Astrocyte of the cerebellum (primary cell): ENCODE measurements at regions not wholly inside any gene's neighbourhood (a gene's known extent, or its start where the extent isn't known, plus 50 kb on each side); places are given as distances from the start of the nearest gene placed in this dataset.

ENCODE experiments used
- DNase-seq: peaks from one replicate; pipeline ENCODE4 v3.0.0-alpha.2; 2011; ENCODE audit warnings: low read depth
- H3K4me3 ChIP-seq: 2 replicates; pipeline ENCODE4 v1.5.1; 2011; ENCODE audit warnings: mild to moderate bottlenecking, low read depth, low read length, moderate library complexity
- CTCF ChIP-seq: IDR thresholded peaks from 2 replicates; pipeline ENCODE4 v1.5.1; 2012; ENCODE audit warnings: low read length, low read depth, moderate library complexity, mild to moderate bottlenecking; ENCODE audit errors: missing control alignments
- in situ Hi-C: cut with HindIII; loops from 2 replicates; pipeline ENCODE4 v1.10.0; 2017; ENCODE audit warnings: low sequenced_read_pairs

- in situ Hi-C loops, result no loop called here
- H3K4me3 ChIP-seq, result no peak overlapping the region
- no peak for TF ChIP-seq CTCF
- DNase-seq, result no peak
These were observed 904.6 kb upstream of the ATXN8OS start for GRCh38 chr13:69202996-69203395.

GRCh38 chr13:69199664-69200063 is 908.0 kb upstream of the ATXN8OS start:
- H3K4me3 ChIP-seq, result no peak overlapping the region
- no peak for TF ChIP-seq CTCF
- no peak for DNase-seq
- in situ Hi-C loops, result no loop called here

DNA sequence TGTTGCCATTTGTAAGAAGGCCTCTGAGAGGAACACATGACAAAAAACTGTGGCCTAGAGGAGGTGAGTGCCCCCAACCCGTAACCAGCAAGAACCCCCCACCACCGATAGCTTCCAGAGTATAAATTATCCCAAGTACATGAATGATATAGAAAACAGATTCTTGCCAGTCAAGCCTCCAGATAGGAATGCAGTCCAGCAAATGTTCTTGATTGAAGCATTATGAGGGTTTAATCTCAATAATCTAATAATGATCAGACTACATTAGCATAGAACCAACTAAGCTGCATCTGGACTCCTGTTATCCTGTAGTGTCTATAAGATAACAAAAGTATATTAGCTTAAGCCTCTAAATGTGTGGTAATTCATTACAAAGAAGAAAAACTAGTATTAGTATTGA is 908.9 kb upstream of the ATXN8OS start:
- no peak for DNase-seq
- H3K4me3 ChIP-seq, result no peak overlapping the region
- no peak for TF ChIP-seq CTCF
- in situ Hi-C loops, result no loop called here

- in situ Hi-C loops, result no loop called here
- TF ChIP-seq CTCF, result no peak
- no peak for DNase-seq
- H3K4me3 ChIP-seq, result no peak overlapping the region
These were observed 913.5 kb upstream of the ATXN8OS start for GRCh38 chr13:69194130-69194529.

- in situ Hi-C loops, result no loop called here
- no peak for DNase-seq
- no peak overlapping the region for H3K4me3 ChIP-seq
- TF ChIP-seq CTCF, result no peak
These were observed 927.6 kb upstream of the ATXN8OS start for GRCh38 chr13:69180034-69180433.

- in situ Hi-C loops, result no loop called here
- no peak overlapping the region for H3K4me3 ChIP-seq
- DNase-seq, result no peak
- TF ChIP-seq CTCF, result no peak
These were observed 929.6 kb upstream of the ATXN8OS start for GRCh38 chr13:69178000-69178399.

- no peak for TF ChIP-seq CTCF
- in situ Hi-C loops, result no loop called here
- DNase-seq, result no peak
- no peak overlapping the region for H3K4me3 ChIP-seq
These were observed 939.2 kb upstream of the ATXN8OS start for GRCh38 chr13:69168436-69168835.
